Fibroblast of pulmonary artery (primary cell): ENCODE measurements at regions not wholly inside any gene's neighbourhood (a gene's known extent, or its start where the extent isn't known, plus 50 kb on each side); places are given as distances from the start of the nearest gene placed in this dataset.

ENCODE experiments used
- DNase-seq: peaks from one replicate; pipeline ENCODE4 v3.0.0-alpha.2; 2010; ENCODE audit warnings: low read depth
- H3K4me3 ChIP-seq: replicated peaks from 2 replicates; pipeline ENCODE4 v1.5.1; 2011; ENCODE audit warnings: low read depth, mild to moderate bottlenecking, control low read depth, low read length, moderate library complexity
- CTCF ChIP-seq: IDR thresholded peaks from 2 replicates; pipeline ENCODE4 v1.5.1; 2011; ENCODE audit warnings: mild to moderate bottlenecking, control low read depth, low read length, inconsistent platforms; ENCODE audit errors: missing control alignments

GRCh38 chr10:64067009-64067606, 545.9 kb downstream of the REEP3 start:
- H3K4me3 ChIP-seq, result no peak overlapping the region
- no peak for TF ChIP-seq CTCF
- DNase-seq, result no peak

GRCh38 chr10:64067859-64068258, 546.7 kb downstream of the REEP3 start:
- no peak overlapping the region for H3K4me3 ChIP-seq
- DNase-seq, result no peak
- no peak for TF ChIP-seq CTCF

- no peak overlapping the region for H3K4me3 ChIP-seq
- no peak for TF ChIP-seq CTCF
- no peak for DNase-seq
Measured at GRCh38 chr10:64070241-64070640, 549.0 kb downstream of the REEP3 start.

- peak; percentile 3 for DNase-seq
- TF ChIP-seq CTCF, result no peak
- H3K4me3 ChIP-seq, result no peak overlapping the region
Measured at GRCh38 chr10:64071218-64071617, 550.0 kb downstream of the REEP3 start.

GRCh38 chr10:64075604-64076003, 554.4 kb downstream of the REEP3 start:
- no peak overlapping the region for H3K4me3 ChIP-seq
- no peak for TF ChIP-seq CTCF
- DNase-seq, result no peak

- TF ChIP-seq CTCF, result no peak
- H3K4me3 ChIP-seq, result no peak overlapping the region
- no peak for DNase-seq
Measured at GRCh38 chr10:64076322-64076940, 555.2 kb downstream of the REEP3 start.

GRCh38 chr10:64079341-64079740, 558.1 kb downstream of the REEP3 start:
- TF ChIP-seq CTCF, result no peak
- DNase-seq, result no peak
- H3K4me3 ChIP-seq, result no peak overlapping the region
